Fibroblast of villous mesenchyme (primary cell): ENCODE measurements at regions not wholly inside any gene's neighbourhood (a gene's known extent, or its start where the extent isn't known, plus 50 kb on each side); places are given as distances from the start of the nearest gene placed in this dataset.

Experiments
- DNase-seq: peaks from one replicate; pipeline ENCODE4 v3.0.0-alpha.2; 2010; ENCODE audit warnings: low read depth
- H3K4me3 ChIP-seq: 2 replicates; pipeline ENCODE4 v1.5.1; 2011; ENCODE audit warnings: low read depth, mild to moderate bottlenecking, low read length
- CTCF ChIP-seq: IDR thresholded peaks from 2 replicates; pipeline ENCODE4 v1.5.1; 2012; ENCODE audit warnings: low read depth, mild to moderate bottlenecking, low read length; ENCODE audit not compliant: insufficient read depth

- TF ChIP-seq CTCF, result no peak
- no peak for DNase-seq
- H3K4me3 ChIP-seq, result no peak overlapping the region
Measured at GRCh38 chr22:48779661-48780596, 1047.7 kb downstream of the BRD1 start.

GRCh38 chr22:48779211-48779643 lies 1048.4 kb downstream of the BRD1 start:
- no peak overlapping the region for H3K4me3 ChIP-seq
- DNase-seq, result no peak
- TF ChIP-seq CTCF, result no peak

- no peak for TF ChIP-seq CTCF
- DNase-seq, result no peak
- H3K4me3 ChIP-seq, result no peak overlapping the region
Measured at GRCh38 chr22:48778308-48779195, 1049.1 kb downstream of the BRD1 start.

- no peak overlapping the region for H3K4me3 ChIP-seq
- no peak for TF ChIP-seq CTCF
- DNase-seq, result no peak
Measured at GRCh38 chr22:48772286-48772907, 1055.3 kb downstream of the BRD1 start.

GRCh38 chr22:48765595-48765994 lies 1062.1 kb downstream of the BRD1 start:
- no peak overlapping the region for H3K4me3 ChIP-seq
- DNase-seq, result no peak
- TF ChIP-seq CTCF, result no peak

GRCh38 chr22:48761546-48761945 lies 1066.1 kb downstream of the BRD1 start:
- no peak for TF ChIP-seq CTCF
- no peak for DNase-seq
- H3K4me3 ChIP-seq, result no peak overlapping the region
